ENCODE measurements at regions not wholly inside any gene's neighbourhood (a gene's known extent, or its start where the extent isn't known, plus 50 kb on each side); places are given as distances from the start of the nearest gene placed in this dataset.

DNA sequence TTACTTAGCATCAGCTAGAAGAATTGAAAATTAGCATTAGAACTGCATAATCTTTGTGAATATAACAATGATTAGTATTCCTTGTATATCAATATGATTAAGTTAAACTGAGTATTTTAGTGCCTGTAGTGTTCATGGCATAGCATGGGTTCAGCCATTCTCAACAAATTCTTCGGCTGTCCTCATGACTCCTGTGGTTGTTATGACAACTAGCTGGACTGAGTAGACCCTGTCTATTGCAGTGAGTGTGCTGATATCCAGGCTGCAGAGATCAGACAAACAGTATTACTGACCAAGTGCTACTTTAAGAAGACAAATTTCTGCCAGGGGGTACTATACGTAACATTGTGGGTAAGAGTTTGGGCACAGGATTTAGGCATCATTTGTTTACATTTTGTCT lies 125.9 kb downstream of the NUDT12 start:
- peaks cover 31% of the 10 kb centered on the region for H3K9me3 Mint-ChIP-seq
- no peak overlapping the region for H3K4me3 Mint-ChIP-seq
- H3K36me3 Mint-ChIP-seq = peaks cover 3% of the 10 kb centered on the region
- peaks cover 11% of the 10 kb centered on the region for H3K4me1 Mint-ChIP-seq
- no peak overlapping the region for H3K27ac Mint-ChIP-seq
- H3K27me3 Mint-ChIP-seq (ENCODE audit: low read depth) = no peaks in the 10 kb centered on the region
- TF ChIP-seq, protein P1, sequence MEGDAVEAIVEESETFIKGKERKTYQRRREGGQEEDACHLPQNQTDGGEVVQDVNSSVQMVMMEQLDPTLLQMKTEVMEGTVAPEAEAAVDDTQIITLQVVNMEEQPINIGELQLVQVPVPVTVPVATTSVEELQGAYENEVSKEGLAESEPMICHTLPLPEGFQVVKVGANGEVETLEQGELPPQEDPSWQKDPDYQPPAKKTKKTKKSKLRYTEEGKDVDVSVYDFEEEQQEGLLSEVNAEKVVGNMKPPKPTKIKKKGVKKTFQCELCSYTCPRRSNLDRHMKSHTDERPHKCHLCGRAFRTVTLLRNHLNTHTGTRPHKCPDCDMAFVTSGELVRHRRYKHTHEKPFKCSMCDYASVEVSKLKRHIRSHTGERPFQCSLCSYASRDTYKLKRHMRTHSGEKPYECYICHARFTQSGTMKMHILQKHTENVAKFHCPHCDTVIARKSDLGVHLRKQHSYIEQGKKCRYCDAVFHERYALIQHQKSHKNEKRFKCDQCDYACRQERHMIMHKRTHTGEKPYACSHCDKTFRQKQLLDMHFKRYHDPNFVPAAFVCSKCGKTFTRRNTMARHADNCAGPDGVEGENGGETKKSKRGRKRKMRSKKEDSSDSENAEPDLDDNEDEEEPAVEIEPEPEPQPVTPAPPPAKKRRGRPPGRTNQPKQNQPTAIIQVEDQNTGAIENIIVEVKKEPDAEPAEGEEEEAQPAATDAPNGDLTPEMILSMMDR (IDR thresholded peaks at IDR 0.05; ENCODE audit: unreplicated experiment) = no peak
- no peak for DNase-seq (ENCODE audit: low spot score in 2 of 2, unreplicated experiment in 2 of 2)

DNA sequence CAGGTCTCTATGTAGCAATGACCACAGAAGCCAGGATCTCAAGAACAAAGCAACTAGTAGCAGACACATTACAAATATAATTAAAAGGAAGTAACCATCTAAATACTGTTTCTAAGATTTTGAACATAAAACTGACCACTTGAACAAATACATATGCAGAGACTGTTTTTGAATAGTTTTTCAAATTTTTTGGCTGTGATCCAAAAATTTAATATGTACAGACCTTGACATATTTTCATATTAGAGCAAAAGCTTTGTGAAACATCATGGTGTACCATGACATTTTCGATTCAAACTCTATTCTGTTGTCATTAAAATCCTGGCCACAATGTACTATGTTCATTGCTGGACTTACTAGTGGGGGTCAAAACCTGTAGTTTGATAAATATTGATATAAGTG lies 126.5 kb downstream of the NUDT12 start:
- Mint-ChIP-seq H3K4me1 (peaks cover 14% of the 10 kb centered on the region), H3K36me3 (peaks cover 3% of the 10 kb centered on the region), H3K4me3 (no peak overlapping the region), H3K27ac (no peak overlapping the region), H3K27me3 (ENCODE audit: low read depth) (no peaks in the 10 kb centered on the region), H3K9me3 (peaks cover 31% of the 10 kb centered on the region)
- TF ChIP-seq, protein P1 (IDR thresholded peaks at IDR 0.05; ENCODE audit: unreplicated experiment) = no peak
- DNase-seq (ENCODE audit: low spot score in 2 of 2, unreplicated experiment in 2 of 2) = no peak

DNA sequence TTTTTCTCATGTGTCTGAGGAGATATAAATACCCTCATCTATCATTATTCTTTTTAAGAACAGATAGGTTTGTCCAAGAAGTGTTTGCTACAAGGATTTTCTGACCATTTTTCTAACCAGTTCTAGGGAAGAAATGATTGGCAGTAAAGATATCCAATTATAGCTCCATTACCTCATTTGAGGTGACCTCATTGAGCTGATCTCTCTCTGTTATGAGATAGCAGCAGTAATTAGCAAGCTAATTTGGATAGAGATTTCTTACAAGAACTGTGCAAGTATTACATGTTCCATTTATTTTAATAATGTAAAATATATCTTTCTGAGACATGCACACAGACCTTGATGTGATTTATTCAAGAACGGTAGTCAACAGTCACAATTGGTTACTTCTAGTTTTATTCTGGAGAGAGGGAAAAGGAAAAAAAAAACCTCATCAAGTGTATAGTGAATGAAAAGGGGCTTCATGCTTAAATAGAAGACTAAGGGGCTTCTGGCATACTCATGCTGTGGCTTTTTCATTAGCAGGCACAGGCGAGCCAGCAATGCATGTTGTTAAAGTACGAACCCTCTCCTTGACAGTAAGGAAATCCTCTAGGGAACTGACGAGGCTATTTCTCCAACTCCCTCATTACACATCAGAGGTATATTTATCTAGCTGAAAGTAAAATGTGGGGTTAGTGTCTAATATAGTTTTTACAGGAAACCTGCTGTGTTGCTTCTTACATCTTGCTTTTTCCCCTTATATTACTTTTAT lies 127.3 kb downstream of the NUDT12 start:
- Mint-ChIP-seq H3K4me3 (no peak overlapping the region), H3K4me1 (peaks cover 15% of the 10 kb centered on the region), H3K27me3 (ENCODE audit: low read depth) (no peaks in the 10 kb centered on the region), H3K9me3 (peaks cover 29% of the 10 kb centered on the region), H3K27ac (no peak overlapping the region), H3K36me3 (peaks cover 3% of the 10 kb centered on the region)
- no peak for DNase-seq (ENCODE audit: low spot score in 2 of 2, unreplicated experiment in 2 of 2)
- TF ChIP-seq, protein P1 (IDR thresholded peaks at IDR 0.05; ENCODE audit: unreplicated experiment) = no peak

DNA sequence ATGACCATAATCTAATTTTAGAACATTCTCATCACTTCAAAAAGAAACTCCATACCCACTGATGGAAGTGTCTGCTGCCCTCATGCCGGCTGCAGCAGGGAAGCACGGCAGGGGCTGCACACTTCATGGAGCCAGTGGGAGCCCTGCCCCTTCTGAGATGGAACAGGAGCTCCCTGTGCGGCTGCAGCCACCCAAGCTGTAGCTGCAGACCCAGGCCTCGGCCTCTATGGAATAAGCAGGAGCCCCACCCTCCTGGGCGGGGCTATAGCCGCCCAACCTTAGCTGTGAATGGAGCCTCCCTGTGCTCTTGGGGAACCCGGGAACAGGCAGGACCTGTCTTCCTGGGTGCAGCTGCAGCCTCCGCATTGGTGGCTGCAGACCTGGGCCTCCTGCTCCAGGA lies 128.5 kb downstream of the NUDT12 start:
- Mint-ChIP-seq H3K4me3 (no peak overlapping the region), H3K27me3 (ENCODE audit: low read depth) (no peaks in the 10 kb centered on the region), H3K9me3 (peaks cover 17% of the 10 kb centered on the region), H3K36me3 (peaks cover 1% of the 10 kb centered on the region), H3K4me1 (peaks cover 15% of the 10 kb centered on the region), H3K27ac (no peak overlapping the region)
- DNase-seq (ENCODE audit: low spot score in 2 of 2, unreplicated experiment in 2 of 2) = no peak
- TF ChIP-seq, protein P1 (IDR thresholded peaks at IDR 0.05; ENCODE audit: unreplicated experiment) = no peak

DNA sequence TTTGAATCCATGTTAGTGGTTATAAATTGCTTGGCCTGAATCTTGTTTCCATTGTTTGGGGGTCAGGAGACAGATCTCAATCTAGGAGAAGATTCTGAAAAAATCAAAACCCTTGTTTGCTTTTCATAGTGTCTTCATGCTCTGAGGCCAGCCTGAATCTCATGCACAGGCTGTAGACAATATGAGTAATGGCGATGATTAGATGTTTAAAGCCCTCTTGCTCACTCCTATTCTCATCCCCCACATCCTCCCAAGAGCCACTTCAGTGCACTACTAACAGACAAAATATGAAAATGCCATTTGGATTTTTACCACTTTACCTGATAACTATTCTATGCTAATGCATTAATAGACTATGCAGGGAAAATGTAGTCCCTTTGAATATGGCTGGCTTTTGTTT lies 129.4 kb downstream of the NUDT12 start:
- peaks cover 17% of the 10 kb centered on the region for H3K4me1 Mint-ChIP-seq
- H3K36me3 Mint-ChIP-seq = peaks cover 1% of the 10 kb centered on the region
- H3K27me3 Mint-ChIP-seq (ENCODE audit: low read depth) = no peaks in the 10 kb centered on the region
- H3K9me3 Mint-ChIP-seq = peaks cover 8% of the 10 kb centered on the region
- no peak for DNase-seq (ENCODE audit: low spot score in 2 of 2, unreplicated experiment in 2 of 2)
- no peak overlapping the region for H3K27ac Mint-ChIP-seq
- H3K4me3 Mint-ChIP-seq = no peak overlapping the region
- TF ChIP-seq, protein P1 (IDR thresholded peaks at IDR 0.05; ENCODE audit: unreplicated experiment) = no peak
